ENCODE measurements at regions not wholly inside any gene's neighbourhood (a gene's known extent, or its start where the extent isn't known, plus 50 kb on each side); places are given as distances from the start of the nearest gene placed in this dataset.
"Not testable (repeated sequence)": the region's sequence is repeated elsewhere in the genome, so short reads cannot be mapped to it uniquely, and the experiment has no call there.

GRCh38 chr5:67747096-67747495, 468.5 kb upstream of the PIK3R1 start:
- H3K4me1 ChIP-seq, result no peaks in the 10 kb centered on the region
- H3K9me3 ChIP-seq, result no peaks in the 10 kb centered on the region
- DNase-seq, result no peak
- TF ChIP-seq CTCF (IDR thresholded peaks at IDR 0.05) (no peak), POLR2A (IDR thresholded peaks at IDR 0.05) (no peak)
- no peaks in the 10 kb centered on the region for H3K27me3 ChIP-seq
- no peak overlapping the region for H3K27ac ChIP-seq
- intact Hi-C loops (cut with DNase I), result no loop called here
- no peak overlapping the region for H3K4me3 ChIP-seq (replicated peaks in 1 of 3)
- 95 to 96% methylated on average over 1 of the region's 1 CpG for WGBS, 2 donors
- H3K36me3 ChIP-seq, result no peaks in the 10 kb centered on the region

- WGBS, 2 donors, result 96% methylated on average over 9 of the region's 9 CpGs
- not testable (repeated sequence) for H3K4me1 ChIP-seq
Measured at GRCh38 chr5:67746608-67747007, 468.9 kb upstream of the PIK3R1 start.

GRCh38 chr5:67746103-67746502, 469.5 kb upstream of the PIK3R1 start:
- no peak for DNase-seq
- no peaks in the 10 kb centered on the region for H3K4me1 ChIP-seq
- no peaks in the 10 kb centered on the region for H3K27me3 ChIP-seq
- WGBS, 2 donors, result 79 to 94% methylated on average over 2 of the region's 2 CpGs
- intact Hi-C loops (cut with DNase I), result no loop called here
- no peaks in the 10 kb centered on the region for H3K9me3 ChIP-seq
- TF ChIP-seq CTCF (IDR thresholded peaks at IDR 0.05) (no peak), POLR2A (IDR thresholded peaks at IDR 0.05) (no peak)
- no peaks in the 10 kb centered on the region for H3K36me3 ChIP-seq
- H3K4me3 ChIP-seq (replicated peaks in 1 of 3), result no peak overlapping the region
- H3K27ac ChIP-seq, result no peak overlapping the region

More at GRCh38 chr5:67746608-67747007, 468.9 kb upstream of the PIK3R1 start:
- H3K27ac ChIP-seq; H3K9me3 ChIP-seq; H3K4me3 ChIP-seq (replicated peaks in 1 of 3); H3K36me3 ChIP-seq; DNase-seq; intact Hi-C loops (cut with DNase I); H3K27me3 ChIP-seq: not testable (repeated sequence)

DNA sequence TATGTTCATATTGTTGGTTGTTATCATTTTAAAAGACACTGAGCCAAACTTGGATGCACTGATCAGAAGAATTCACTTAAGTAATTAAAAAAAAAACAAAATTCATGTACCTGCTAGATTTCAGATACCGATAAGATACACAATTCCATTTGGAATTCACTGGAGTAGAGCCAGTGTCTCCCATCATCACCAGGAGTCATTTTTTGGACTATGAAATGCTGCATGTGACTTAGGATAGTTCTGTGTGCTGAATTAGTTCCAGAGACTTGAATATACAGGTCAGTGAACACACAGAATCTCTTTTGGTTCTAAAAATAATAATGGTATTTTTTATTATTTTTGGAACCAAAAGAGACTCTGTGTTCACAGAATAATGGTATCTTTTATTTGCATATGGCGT, 482.6 kb upstream of the PIK3R1 start:
- intact Hi-C loops (cut with DNase I), result no loop called here
- DNase-seq, result no peak
- no peak for TF ChIP-seq CTCF (IDR thresholded peaks at IDR 0.05)
- TF ChIP-seq POLR2A (IDR thresholded peaks at IDR 0.05), result no peak
- Histone ChIP-seq H3K4me3 (replicated peaks in 1 of 3) (no peak overlapping the region), H3K27me3 (no peaks in the 10 kb centered on the region), H3K9me3 (no peaks in the 10 kb centered on the region), H3K4me1 (peaks cover 41 to 47% of the 10 kb centered on the region in 2 donors), H3K36me3 (no peaks in the 10 kb centered on the region), H3K27ac (peak overlapping the region; percentile 25 to 59 (median 55))
- WGBS, 2 donors, result 34 to 60% methylated on average over 2 of the region's 2 CpGs

DNA sequence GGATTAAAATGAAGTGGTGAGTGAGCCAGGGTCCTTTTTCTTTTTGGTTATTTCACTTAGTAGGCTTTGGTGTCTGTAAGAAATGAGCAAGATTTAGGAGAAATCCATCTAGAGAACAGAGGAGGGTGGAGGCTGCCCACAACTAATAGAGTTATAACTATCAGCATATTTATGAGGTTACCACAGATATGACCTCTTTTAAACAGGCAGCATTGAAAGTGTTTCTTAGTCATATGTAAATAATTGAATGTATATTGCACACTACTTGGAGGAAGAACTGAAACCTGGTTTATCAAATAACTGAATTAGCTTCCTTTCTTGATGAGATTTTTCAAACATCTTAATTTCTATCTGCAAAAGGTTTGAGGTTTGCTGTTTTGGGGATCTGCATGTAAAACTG, 483.1 kb upstream of the PIK3R1 start:
- no peak for DNase-seq
- Histone ChIP-seq H3K4me1 (peaks cover 42 to 49% of the 10 kb centered on the region in 2 donors), H3K27me3 (no peaks in the 10 kb centered on the region), H3K27ac (peak overlapping the region in 2 of 3 donors; percentile 25 to 59), H3K9me3 (no peaks in the 10 kb centered on the region), H3K36me3 (no peaks in the 10 kb centered on the region), H3K4me3 (replicated peaks in 1 of 3) (no peak overlapping the region)
- TF ChIP-seq CTCF (IDR thresholded peaks at IDR 0.05) (no peak), POLR2A (IDR thresholded peaks at IDR 0.05) (no peak)
- intact Hi-C loops (cut with DNase I), result no loop called here

- Histone ChIP-seq H3K4me1 (peaks cover 42 to 49% of the 10 kb centered on the region in 2 donors), H3K4me3 (replicated peaks in 1 of 3) (no peak overlapping the region), H3K27ac (peak overlapping the region in 1 of 3 donors; percentile 8), H3K27me3 (no peaks in the 10 kb centered on the region), H3K36me3 (no peaks in the 10 kb centered on the region), H3K9me3 (no peaks in the 10 kb centered on the region)
- intact Hi-C loops (cut with DNase I), result no loop called here
- TF ChIP-seq POLR2A (IDR thresholded peaks at IDR 0.05) (no peak), CTCF (IDR thresholded peaks at IDR 0.05) (no peak)
- no peak for DNase-seq
- 88 to 89% methylated on average over 2 of the region's 2 CpGs for WGBS, 2 donors
Measured at GRCh38 chr5:67731886-67732285, 483.7 kb upstream of the PIK3R1 start.
